Retina (tissue), 1 donor: ENCODE measurements at regions not wholly inside any gene's neighbourhood (a gene's known extent, or its start where the extent isn't known, plus 50 kb on each side); places are given as distances from the start of the nearest gene placed in this dataset.

Experiments used
- DNase-seq: peaks from one replicate; pipeline ENCODE4 v3.0.0-alpha.2; 2016

- no peak for DNase-seq
These were observed 113.1 kb upstream of the BLID start for GRCh38 chr11:122229078-122229477.

- DNase-seq, result no peak
These were observed 110.9 kb upstream of the BLID start for GRCh38 chr11:122226810-122227379.

- no peak for DNase-seq
These were observed 108.9 kb upstream of the BLID start for GRCh38 chr11:122224867-122225266.

- DNase-seq, result no peak
These were observed 104.3 kb upstream of the BLID start for GRCh38 chr11:122220321-122220720.

- no peak for DNase-seq
These were observed 103.8 kb upstream of the BLID start for GRCh38 chr11:122219791-122220190.

GRCh38 chr11:122215244-122215992, 99.4 kb upstream of the BLID start:
- peak; percentile 81 for DNase-seq

GRCh38 chr11:122214567-122214966, 98.6 kb upstream of the BLID start:
- DNase-seq, result no peak

- no peak for DNase-seq
These were observed 98.1 kb upstream of the BLID start for GRCh38 chr11:122214080-122214479.

- no peak for DNase-seq
These were observed 97.2 kb upstream of the BLID start for GRCh38 chr11:122213171-122213570.

- no peak for DNase-seq
These were observed 94.5 kb upstream of the BLID start for GRCh38 chr11:122210367-122210997.

GRCh38 chr11:122209619-122210366, 93.8 kb upstream of the BLID start:
- DNase-seq, result no peak

- no peak for DNase-seq
These were observed 92.1 kb upstream of the BLID start for GRCh38 chr11:122207921-122208764.

GRCh38 chr11:122207505-122207904, 91.5 kb upstream of the BLID start:
- no peak for DNase-seq

GRCh38 chr11:122205036-122205435, 89.0 kb upstream of the BLID start:
- DNase-seq, result no peak

- DNase-seq, result no peak
These were observed 88.2 kb upstream of the BLID start for GRCh38 chr11:122204206-122204605.

GRCh38 chr11:122202951-122203456, 87.0 kb upstream of the BLID start:
- DNase-seq, result peak; percentile 84

GRCh38 chr11:122202161-122202950, 86.3 kb upstream of the BLID start:
- DNase-seq, result no peak

- no peak for DNase-seq
These were observed 85.1 kb upstream of the BLID start for GRCh38 chr11:122201106-122201505.

GRCh38 chr11:122199661-122200060, 83.6 kb upstream of the BLID start:
- no peak for DNase-seq

- no peak for DNase-seq
These were observed 82.4 kb upstream of the BLID start for GRCh38 chr11:122198291-122198983.
